Astrocyte of the spinal cord (primary cell): ENCODE measurements at regions not wholly inside any gene's neighbourhood (a gene's known extent, or its start where the extent isn't known, plus 50 kb on each side); places are given as distances from the start of the nearest gene placed in this dataset.

Experiments used
- DNase-seq: peaks from one replicate; pipeline ENCODE4 v3.0.0; 2011; ENCODE audit warnings: low read depth, low spot score
- H3K4me3 ChIP-seq: 2 replicates; pipeline ENCODE4 v1.5.1; 2011; ENCODE audit warnings: low read depth, mild to moderate bottlenecking, low read length, moderate library complexity
- CTCF ChIP-seq: IDR thresholded peaks from 2 replicates; pipeline ENCODE4 v1.5.1; 2012; ENCODE audit warnings: low read depth, mild to moderate bottlenecking, low read length, inconsistent platforms
- in situ Hi-C: cut with HindIII; loops from 2 replicates; pipeline ENCODE4 v1.10.0; 2017; ENCODE audit warnings: low sequenced_read_pairs

- in situ Hi-C loops, result no loop called here
- no peak for DNase-seq
- H3K4me3 ChIP-seq, result no peak overlapping the region
- no peak for TF ChIP-seq CTCF
Measured at GRCh38 chr13:63377986-63378385, 1962.3 kb upstream of the PCDH20 start.

GRCh38 chr13:63370101-63370500, 1954.5 kb upstream of the PCDH20 start:
- no peak overlapping the region for H3K4me3 ChIP-seq
- no peak for TF ChIP-seq CTCF
- in situ Hi-C loops, result no loop called here
- no peak for DNase-seq

GRCh38 chr13:63367522-63368198, 1952.0 kb upstream of the PCDH20 start:
- no peak for DNase-seq
- no peak for TF ChIP-seq CTCF
- in situ Hi-C loops, result no loop called here
- no peak overlapping the region for H3K4me3 ChIP-seq

- DNase-seq, result no peak
- TF ChIP-seq CTCF, result no peak
- no peak overlapping the region for H3K4me3 ChIP-seq
- in situ Hi-C loops, result no loop called here
Measured at GRCh38 chr13:63364159-63364558, 1948.5 kb upstream of the PCDH20 start.

GRCh38 chr13:63351533-63351932, 1935.9 kb upstream of the PCDH20 start:
- no peak for TF ChIP-seq CTCF
- no peak for DNase-seq
- in situ Hi-C loops, result no loop called here
- H3K4me3 ChIP-seq, result no peak overlapping the region

GRCh38 chr13:63351081-63351480, 1935.4 kb upstream of the PCDH20 start:
- DNase-seq, result no peak
- H3K4me3 ChIP-seq, result no peak overlapping the region
- in situ Hi-C loops, result no loop called here
- no peak for TF ChIP-seq CTCF
